IPS-15b (cell line): ENCODE measurements at regions not wholly inside any gene's neighbourhood (a gene's known extent, or its start where the extent isn't known, plus 50 kb on each side); places are given as distances from the start of the nearest gene placed in this dataset.

Experiments used
- H3K27me3 ChIP-seq: one replicate; pipeline ENCODE4 v1.6.1; 2013; ENCODE audit warnings: low read length; ENCODE audit not compliant: control insufficient read depth, insufficient read depth
- H3K36me3 ChIP-seq: one replicate; pipeline ENCODE4 v1.6.1; 2013; ENCODE audit warnings: low read length; ENCODE audit not compliant: control insufficient read depth, insufficient read depth
- H3K4me1 ChIP-seq: one replicate; pipeline ENCODE4 v1.6.1; 2013; ENCODE audit warnings: mild to moderate bottlenecking, low read length; ENCODE audit not compliant: control insufficient read depth, insufficient read depth
- H3K4me3 ChIP-seq: one replicate; pipeline ENCODE4 v1.5.1; 2013; ENCODE audit warnings: low read depth, low read length
- H3K9ac ChIP-seq: one replicate; pipeline ENCODE4 v1.6.1; 2013; ENCODE audit warnings: low read depth, mild to moderate bottlenecking, low read length
- H3K9me3 ChIP-seq: one replicate; pipeline ENCODE4 v1.6.1; 2013; ENCODE audit warnings: mild to moderate bottlenecking, low read length; ENCODE audit not compliant: control insufficient read depth, insufficient read depth

DNA sequence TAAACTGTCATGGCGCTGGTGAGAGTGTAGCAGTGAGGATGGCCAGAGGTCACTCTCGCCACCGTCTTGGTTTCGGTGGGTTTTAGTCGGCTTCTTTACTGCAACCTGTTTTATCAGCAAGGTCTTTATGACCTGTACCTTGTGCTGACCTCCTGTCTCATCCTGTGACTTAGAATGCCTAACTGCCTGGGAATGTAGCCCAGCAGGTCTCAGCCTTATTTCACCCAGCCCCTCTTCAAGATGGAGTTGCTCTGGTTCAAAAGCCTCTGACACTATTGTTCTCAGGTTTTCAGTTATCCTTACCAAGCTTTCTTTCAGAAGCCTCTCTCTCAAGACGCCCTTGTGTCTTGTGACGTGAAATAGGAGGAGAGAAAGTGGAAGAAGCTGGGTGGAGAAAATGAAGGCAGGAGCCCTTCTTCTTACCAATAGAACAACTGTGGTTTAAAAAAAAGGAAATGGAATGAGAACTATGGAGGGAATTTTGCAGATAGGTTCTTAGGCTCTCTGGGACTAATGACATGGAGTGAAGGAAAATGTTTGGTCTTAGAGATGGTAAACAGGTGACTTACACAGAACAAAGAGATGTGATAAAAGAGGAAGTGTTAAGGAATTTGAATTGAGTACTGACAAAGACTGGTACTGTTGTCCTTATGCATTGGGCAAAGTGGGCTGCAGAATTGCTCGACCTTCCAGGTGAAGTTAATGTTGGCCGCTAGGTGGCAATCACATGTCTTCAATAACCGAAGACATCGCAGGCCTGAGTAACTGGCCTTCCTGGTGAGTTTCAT, 133.3 kb upstream of the RAI14 start:
- no peaks in the 10 kb centered on the region for H3K9me3 ChIP-seq
- peaks cover 2% of the 10 kb centered on the region for H3K4me1 ChIP-seq
- H3K9ac ChIP-seq = no peak overlapping the region
- no peaks in the 10 kb centered on the region for H3K36me3 ChIP-seq
- H3K27me3 ChIP-seq = no peaks in the 10 kb centered on the region
- no peak overlapping the region for H3K4me3 ChIP-seq

DNA sequence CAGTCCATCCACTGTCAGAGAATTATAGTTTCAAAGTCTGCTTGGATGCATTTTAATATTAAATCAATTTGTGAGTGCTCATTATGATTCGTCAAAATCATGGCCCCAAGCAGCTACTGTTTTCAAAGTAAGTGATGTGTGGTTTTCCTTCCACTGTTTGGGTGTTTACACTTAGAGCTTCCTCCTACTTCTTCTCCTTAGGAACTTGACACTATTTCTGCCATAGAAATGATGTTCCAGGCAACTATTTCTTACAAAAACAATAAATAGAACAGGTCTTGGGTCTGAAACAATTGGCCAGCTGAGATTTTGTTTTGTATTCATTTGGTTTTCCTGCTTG, 132.8 kb upstream of the RAI14 start:
- Histone ChIP-seq H3K9ac (no peak overlapping the region), H3K36me3 (no peaks in the 10 kb centered on the region), H3K4me3 (no peak overlapping the region), H3K4me1 (peaks cover 2% of the 10 kb centered on the region), H3K9me3 (no peaks in the 10 kb centered on the region), H3K27me3 (no peaks in the 10 kb centered on the region)

DNA sequence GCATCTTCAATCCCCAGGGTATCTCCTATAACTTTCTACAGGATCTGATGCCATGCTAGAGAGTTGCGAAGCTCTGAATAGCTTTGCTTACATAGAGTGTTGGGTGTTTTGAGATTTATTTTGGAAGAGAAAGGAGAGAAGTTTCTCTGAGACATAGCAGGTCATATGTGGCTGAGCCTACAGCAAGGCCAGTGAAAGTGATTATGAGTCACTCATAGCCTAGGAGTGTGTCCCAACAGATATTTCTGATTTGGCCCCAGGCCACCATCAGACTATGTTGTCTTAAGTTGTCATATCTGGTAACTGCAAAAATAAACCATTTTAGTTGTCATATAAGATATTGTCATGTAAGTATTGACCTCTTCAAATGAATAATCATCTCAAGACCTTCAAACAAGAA, 132.0 kb upstream of the RAI14 start:
- no peaks in the 10 kb centered on the region for H3K27me3 ChIP-seq
- H3K36me3 ChIP-seq = no peaks in the 10 kb centered on the region
- H3K4me1 ChIP-seq = peaks cover 2% of the 10 kb centered on the region
- no peaks in the 10 kb centered on the region for H3K9me3 ChIP-seq
- no peak overlapping the region for H3K4me3 ChIP-seq
- no peak overlapping the region for H3K9ac ChIP-seq

DNA sequence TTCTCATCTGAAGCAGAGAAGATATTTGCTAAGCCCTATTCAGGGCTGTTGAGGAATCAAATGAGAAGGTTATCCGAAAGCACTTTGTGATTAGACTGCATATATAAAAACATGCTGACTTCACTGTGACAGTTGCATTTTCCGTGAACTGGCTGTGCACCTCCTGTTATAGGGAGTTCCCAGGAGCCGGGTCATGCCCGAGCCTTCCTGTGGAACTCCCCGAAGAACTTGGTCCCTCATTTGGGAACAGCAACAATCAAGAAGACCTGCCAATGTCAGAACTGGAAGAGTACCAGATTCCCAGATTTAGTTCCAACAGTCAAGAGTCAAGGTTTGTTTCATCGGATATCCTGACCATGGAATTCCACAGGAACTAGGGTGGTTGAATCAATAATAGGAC, 130.4 kb upstream of the RAI14 start:
- Histone ChIP-seq H3K4me3 (no peak overlapping the region), H3K36me3 (no peaks in the 10 kb centered on the region), H3K9me3 (no peaks in the 10 kb centered on the region), H3K4me1 (peaks cover 2% of the 10 kb centered on the region), H3K27me3 (no peaks in the 10 kb centered on the region), H3K9ac (no peak overlapping the region)

DNA sequence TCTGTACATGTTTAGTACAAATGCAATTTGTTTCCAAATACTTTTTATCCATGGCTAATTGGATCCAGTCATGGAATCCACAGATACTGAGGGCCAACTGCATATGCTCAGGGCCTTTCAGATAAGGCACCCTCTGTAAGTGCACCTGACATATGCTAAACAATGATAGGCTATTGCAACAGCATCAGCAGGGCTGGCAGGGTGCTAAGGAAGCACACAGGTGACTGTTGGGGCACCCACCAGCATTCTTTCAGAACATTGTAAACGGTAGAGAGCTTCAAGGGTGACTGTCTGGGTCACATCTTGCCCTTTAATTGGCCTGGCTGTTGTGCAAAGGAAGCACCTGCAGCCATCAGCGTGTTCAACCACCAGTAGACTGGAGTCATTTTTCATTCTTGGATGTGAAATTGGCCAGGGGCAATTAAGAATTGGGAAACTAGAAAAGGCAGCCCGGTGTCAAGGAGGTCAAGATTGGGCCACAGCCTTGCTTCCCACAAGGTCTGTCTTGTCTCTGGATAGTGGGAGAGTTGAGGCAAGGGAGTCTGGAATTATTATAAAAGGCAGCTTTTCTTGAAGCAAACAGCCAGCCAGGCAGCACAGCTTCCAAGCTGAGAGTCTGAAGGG, 129.3 kb upstream of the RAI14 start:
- Histone ChIP-seq H3K4me1 (peaks cover under 1% of the 10 kb centered on the region), H3K9me3 (no peaks in the 10 kb centered on the region), H3K4me3 (no peak overlapping the region), H3K9ac (no peak overlapping the region), H3K27me3 (no peaks in the 10 kb centered on the region), H3K36me3 (no peaks in the 10 kb centered on the region)

DNA sequence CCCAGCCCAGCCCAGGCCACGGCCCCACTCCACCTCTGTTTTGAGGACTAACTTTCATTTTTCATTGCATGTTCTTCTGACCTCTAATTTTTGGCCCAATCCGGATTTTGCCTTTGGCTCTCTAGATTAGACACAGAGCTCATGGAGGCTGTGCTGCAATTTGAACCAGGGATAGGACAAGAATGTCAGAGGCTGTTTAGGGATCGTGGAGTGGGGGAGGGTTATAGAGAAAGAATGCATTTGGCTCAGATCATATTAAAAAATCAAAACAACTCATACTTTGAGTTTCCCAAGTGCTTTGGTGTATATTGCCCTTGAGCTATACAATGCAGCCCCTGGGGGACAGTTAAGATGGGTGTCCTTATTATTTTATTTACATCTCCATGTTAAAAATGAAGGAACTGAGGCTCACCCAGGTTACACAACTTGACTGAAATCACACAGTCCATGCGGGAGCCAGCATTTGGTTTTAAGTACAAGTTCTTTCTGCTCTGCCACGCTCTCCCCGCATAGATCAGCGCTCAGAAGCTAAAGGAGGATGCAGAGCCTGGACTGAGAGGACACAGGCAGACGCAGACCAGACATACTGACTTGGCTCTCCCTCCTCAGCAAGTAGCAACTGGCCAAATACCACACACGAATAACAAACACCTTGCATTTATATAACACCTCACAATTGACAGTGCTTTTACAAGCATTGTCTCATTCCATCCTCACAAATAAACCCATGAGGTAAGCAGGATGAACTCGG, 126.4 kb upstream of the RAI14 start:
- Histone ChIP-seq H3K4me1 (no peaks in the 10 kb centered on the region), H3K9ac (no peak overlapping the region), H3K36me3 (no peaks in the 10 kb centered on the region), H3K4me3 (no peak overlapping the region), H3K9me3 (no peaks in the 10 kb centered on the region), H3K27me3 (no peaks in the 10 kb centered on the region)

DNA sequence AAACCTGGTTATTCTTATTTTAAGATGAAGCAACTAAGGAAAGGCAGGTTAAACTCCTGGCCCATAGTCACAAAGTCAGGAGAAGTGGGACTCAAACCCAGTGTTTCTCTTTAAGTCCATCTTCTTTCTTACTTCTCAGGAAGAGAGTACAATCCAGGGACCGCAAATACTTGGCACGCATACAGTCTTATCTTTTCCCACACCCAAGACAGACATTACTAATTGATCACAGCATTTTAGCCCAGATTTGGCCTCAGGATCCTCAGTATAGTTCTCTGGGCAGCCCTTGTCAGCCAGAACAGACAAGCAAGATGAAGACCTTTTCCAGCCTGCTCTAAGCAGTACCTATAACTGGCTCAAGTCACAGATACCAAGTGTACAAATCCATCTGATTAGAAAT, 125.5 kb upstream of the RAI14 start:
- H3K9me3 ChIP-seq = no peaks in the 10 kb centered on the region
- no peaks in the 10 kb centered on the region for H3K27me3 ChIP-seq
- no peaks in the 10 kb centered on the region for H3K36me3 ChIP-seq
- H3K4me1 ChIP-seq = no peaks in the 10 kb centered on the region
- no peak overlapping the region for H3K9ac ChIP-seq
- no peak overlapping the region for H3K4me3 ChIP-seq

DNA sequence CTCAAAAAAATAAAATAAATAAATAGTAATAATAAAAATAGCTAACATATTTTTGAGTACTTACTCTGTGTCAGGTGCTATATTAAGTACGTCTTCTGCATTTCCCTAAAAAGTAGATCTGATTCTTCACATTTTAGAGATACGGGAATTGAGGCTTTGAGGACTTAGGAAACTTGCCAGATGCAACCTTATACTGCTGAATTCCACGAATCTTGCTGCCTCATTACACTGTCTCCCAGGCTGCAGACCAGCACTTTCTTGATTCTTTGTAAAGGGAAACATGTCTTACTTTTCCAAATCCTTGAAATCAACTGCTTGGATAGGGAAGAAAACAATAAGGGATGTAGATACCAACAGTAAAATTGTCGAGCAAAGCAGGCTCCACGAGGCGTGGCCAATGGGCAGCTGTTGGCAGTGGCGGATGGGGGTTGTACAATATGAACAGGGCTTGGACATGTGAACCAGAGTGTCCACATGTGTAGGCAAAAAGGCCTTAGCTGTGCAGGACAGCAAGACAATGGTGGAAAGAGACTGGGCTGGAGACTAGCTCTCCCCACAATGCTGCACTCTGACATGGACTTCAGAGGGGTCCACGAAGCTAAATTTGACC, 124.3 kb upstream of the RAI14 start:
- H3K36me3 ChIP-seq = no peaks in the 10 kb centered on the region
- H3K9me3 ChIP-seq = no peaks in the 10 kb centered on the region
- no peak overlapping the region for H3K4me3 ChIP-seq
- no peaks in the 10 kb centered on the region for H3K4me1 ChIP-seq
- H3K9ac ChIP-seq = no peak overlapping the region
- H3K27me3 ChIP-seq = no peaks in the 10 kb centered on the region

DNA sequence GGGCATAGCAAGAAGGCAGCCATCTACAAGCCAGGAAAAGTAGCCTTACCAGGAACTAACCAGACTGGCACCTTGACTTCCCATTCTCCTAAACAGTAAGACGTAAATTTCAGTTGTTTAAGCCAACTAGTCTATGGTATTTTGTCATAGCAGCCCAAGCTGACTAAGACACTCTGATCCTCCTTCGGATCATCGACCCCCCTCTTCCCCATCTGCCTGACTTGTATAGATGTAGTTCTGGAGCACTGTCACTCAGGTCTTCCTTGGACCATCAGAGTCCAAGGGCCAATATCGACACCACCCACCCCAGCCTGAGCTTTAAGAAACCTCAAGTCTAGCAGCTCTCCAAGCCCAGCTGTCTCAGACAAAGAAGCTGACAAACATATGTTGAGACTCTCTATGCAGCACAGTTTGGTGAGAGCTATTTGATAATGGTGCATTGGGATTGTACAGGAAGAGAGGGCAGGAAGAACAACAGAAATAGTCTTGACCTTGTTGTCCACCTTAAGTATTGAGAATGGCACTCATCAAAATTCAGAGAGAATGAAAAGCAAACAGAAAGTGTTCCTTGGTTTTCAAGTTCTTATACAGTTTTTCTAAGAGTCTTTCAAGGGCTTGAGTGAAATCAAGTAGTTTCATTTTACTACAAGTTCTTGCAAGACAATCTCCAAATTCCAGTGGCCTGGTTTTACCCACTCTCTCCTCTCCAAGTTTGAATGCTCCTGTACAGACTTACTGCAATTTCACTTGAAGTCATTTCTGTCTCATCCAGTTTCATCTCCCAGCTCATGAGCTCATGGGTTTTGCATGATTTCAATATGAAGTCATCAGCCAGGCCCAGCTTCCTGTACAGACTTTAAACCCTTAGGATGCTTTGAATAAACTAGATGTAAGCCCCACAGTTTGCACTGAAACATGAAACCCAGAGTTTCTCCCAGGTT, 122.3 kb upstream of the RAI14 start:
- no peak overlapping the region for H3K4me3 ChIP-seq
- H3K36me3 ChIP-seq = no peaks in the 10 kb centered on the region

DNA sequence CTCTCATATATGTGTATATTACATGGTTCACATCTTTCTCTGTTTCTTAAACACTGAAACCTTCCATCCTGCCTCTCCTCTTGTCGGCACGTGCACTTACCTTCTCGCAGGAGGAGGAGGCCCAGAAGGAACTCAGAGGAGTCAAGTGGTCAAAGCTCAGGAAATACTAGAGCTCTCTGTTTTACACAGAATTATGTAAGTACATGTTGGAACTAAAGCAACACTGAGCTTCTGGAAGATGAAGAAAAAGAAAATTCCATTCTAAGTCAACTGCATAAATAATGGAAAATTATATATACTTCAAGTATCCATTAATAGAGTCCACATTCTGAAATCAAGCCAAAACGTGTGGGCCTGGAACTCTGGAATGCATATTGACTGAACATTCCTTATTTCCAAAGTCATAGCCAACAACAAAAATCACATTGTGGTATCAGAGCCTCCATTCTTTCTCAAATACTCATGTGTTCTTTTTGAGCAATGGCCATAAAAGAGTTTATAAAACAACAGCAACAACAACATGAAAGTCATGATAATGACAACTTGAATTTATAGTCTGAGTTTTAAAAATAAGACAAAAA, 121.5 kb upstream of the RAI14 start:
- no peaks in the 10 kb centered on the region for H3K9me3 ChIP-seq
- no peaks in the 10 kb centered on the region for H3K36me3 ChIP-seq
- no peaks in the 10 kb centered on the region for H3K27me3 ChIP-seq
- no peak overlapping the region for H3K4me3 ChIP-seq
- H3K9ac ChIP-seq = no peak overlapping the region
- peaks cover 2% of the 10 kb centered on the region for H3K4me1 ChIP-seq

More for the DNA sequence above, 122.3 kb upstream of the RAI14 start:
- Histone ChIP-seq H3K9ac (no peak overlapping the region), H3K9me3 (no peaks in the 10 kb centered on the region), H3K27me3 (no peaks in the 10 kb centered on the region), H3K4me1 (peaks cover 2% of the 10 kb centered on the region)

DNA sequence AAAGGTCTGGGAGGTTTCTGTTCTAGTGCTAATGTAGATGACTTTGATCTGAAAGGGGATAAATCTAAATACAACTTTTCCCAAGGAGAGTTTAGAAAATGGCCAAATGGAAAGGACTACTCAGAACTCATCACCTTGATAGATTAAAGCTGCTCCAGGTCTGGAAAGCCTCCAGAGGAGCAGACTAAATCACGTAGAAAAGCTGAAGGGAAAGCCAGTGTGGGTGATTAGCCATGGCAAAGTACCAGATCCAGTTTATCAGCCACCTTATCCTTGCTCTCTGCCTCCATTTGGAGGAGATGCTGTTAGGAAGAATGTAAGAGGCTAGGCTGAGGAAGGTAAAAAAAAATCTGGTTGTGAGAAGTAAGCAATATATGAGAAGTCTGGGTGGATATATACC, 120.7 kb upstream of the RAI14 start:
- H3K4me3 ChIP-seq = no peak overlapping the region
- H3K27me3 ChIP-seq = no peaks in the 10 kb centered on the region
- no peaks in the 10 kb centered on the region for H3K9me3 ChIP-seq
- H3K36me3 ChIP-seq = no peaks in the 10 kb centered on the region
- no peak overlapping the region for H3K9ac ChIP-seq
- H3K4me1 ChIP-seq = peaks cover 3% of the 10 kb centered on the region
